Activated CD8-positive, alpha-beta memory T cell treated with anti-CD3 and anti-CD28 coated beads, Interleukin-2, amount 50 U/mL, for 4 hours (primary cell): ENCODE measurements at regions not wholly inside any gene's neighbourhood (a gene's known extent, or its start where the extent isn't known, plus 50 kb on each side); places are given as distances from the start of the nearest gene placed in this dataset.
"Not testable (repeated sequence)": the region's sequence is repeated elsewhere in the genome, so short reads cannot be mapped to it uniquely, and the experiment has no call there.

Experiments
- DNase-seq: peaks from one replicate; pipeline ENCODE4 v3.0.0-alpha.2; 2020

DNA sequence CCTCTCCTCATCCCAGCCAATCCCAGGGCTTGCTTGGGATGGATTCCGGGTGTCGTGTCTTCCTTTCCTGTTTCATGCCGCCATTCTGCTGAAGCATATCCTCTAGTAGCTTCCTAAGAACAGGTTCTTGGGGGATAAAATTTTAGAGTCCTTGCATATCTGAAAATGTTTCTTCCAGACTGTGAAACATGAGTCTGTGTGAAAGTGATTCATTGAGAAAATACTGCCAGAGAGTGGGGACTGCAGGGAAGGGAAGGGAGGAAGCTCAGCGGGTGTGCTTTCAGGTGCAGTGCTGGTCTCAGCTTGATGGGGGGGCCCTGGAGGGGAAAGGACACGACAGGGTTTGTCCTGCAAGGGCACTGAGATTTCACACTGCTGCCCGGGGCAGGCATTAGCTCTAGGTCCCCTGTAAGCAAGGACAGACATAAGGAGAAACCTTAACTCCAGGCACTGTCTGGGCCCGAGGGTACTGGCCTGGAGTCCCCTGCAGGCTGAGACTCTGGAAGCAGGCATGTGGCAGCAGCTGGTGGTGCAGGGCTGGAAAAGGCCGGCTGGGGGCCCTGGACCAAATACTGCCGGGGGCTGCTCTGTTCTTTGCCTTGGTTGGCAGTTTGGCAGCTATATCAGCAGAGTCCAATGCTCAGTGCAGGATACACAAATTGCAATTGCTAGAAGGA is 97.6 kb upstream of the HS6ST1 start:
- no peak for DNase-seq

- no peak for DNase-seq
These were observed 98.1 kb upstream of the HS6ST1 start for GRCh38 chr2:128416806-128417205.

DNA sequence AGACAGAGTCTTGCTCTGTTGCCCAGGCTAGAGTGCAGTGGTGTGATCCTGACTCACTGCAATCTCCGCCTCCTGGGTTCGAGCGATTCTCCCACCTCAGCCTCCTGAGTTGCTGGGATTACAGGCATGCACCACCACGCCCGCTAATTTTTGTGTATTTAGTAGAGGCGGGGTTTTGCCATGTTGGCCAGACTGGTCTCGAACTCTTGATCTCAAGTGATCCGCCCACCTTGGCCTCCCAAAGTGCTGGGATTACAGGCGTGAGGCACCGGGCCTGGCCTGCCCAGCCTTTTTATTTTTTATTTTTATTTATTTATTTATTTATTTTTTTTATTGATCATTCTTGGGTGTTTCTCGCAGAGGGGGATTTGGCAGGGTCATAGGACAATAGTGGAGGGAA is 98.6 kb upstream of the HS6ST1 start:
- DNase-seq, result not testable (repeated sequence)

DNA sequence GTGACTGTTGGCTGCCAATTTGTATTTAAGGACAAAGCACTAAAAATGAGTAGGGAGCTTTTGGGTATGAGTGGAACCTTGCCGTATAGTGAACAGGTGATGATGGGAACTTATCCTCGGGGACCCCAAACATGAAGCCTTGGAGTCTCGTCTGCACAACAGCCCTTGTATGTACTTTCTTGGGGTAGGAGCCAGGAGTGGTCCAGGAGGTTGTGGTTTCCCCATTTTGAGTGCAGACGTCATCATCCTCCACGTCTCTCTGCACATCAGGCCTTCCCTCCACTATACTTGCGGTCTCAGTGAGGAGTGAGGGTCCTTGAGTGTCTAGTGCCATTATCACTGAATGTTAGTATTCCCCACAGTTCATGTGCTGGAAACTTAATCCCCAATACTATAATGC is 101.5 kb upstream of the HS6ST1 start:
- no peak for DNase-seq

DNA sequence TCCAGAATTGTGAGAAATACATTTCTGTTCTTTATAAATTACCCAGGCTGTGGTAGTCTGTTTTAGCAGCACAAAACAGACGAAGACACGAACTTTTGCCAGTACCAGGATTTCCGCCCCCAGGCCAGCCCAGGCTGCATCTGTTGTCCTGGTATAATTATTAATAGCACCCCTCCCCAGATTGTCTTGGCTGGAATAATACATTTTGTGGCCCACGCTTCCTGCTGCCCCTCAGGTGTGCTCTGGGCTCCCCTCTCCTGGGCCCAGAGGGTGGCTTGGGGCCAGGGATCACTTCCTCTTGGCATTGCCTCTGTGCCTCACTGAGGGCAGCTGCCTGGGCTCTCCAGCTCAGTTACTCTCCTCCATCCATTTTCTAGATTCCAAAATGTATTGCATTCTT is 102.1 kb upstream of the HS6ST1 start:
- DNase-seq, result peak; percentile 6

DNA sequence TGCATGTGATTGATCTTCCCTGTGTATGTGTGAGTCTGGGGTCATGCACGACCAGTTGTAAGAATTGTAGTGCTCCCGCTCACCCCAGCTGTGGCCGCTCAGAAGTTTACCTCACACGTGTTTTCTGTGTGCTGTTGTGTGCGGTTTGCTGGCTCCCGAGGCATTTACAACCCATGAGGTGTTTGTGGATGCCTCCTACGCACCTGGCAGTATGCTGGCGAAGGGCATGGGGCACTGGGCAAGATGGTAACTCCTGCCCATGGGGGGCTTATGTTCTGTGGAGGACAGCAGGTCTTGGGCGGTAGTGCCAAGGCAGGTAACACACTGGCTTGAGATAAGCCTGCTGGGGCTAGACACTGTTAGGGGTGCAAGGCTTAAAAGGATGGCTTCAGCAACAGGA is 102.6 kb upstream of the HS6ST1 start:
- DNase-seq, result peak; percentile 3

DNA sequence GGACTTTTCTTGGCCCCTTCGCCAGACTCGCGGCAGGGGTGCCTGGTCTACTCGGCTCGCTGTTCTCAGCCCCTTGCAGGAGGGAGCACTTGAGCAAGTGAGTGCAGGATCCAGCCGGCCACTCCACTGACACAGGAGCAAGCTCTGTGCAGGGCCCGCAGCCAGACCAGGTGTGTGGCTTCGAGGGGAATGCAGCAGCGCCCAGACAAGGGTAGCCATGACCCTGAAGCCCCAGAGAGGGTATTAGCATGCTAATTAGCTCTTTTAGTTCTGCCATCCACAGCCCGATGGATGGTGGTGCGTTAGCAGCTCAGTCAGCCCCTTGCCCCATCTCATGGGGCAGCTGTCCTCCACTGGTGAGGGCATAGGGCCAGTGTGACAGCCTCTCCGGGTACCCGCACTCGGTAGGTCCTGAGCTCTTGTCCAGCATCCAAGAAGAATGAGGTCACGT is 103.2 kb upstream of the HS6ST1 start:
- peak; percentile 6 for DNase-seq

DNA sequence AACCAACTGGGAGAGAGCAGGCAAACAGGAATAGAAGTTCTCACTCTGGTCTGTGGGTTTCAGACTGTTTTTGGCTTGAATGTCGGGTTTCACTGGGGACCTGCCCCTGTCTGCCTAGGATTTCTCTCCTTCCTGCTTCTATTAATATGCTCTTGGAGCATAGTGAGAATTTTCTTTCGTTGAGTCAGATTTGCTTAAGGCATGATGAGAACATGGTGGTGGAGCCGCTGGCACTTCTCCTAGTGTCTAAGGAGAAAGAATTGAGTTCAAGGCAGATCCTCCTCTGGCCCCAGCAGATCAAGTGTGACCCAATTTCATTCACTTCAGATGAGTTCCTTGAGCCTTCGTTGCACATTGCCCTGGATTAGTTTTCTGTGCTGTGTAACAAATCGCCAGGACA is 103.9 kb upstream of the HS6ST1 start:
- no peak for DNase-seq

DNA sequence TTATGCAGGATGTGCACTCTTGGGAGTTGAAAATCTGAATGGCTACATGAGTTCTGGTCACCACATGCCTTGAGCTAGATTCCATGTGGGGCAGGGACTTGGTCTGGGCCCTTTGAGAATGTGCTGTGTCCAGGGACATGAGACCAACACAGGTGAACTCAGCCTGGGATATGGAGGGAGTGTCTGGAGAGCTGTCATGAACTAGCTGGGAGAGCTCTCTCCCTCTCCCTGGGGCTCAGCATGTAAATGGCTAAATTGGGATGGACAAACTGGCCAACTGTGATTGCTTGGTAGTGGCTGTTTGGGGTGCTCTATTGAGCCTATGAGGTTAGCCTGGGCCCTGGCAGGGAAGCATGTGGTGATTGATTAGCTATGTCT is 105.1 kb upstream of the HS6ST1 start:
- peak; percentile 4 for DNase-seq

GRCh38 chr2:128424406-128425171 is 105.9 kb upstream of the HS6ST1 start:
- peak; percentile 6 for DNase-seq

- DNase-seq, result no peak
These were observed 106.5 kb upstream of the HS6ST1 start for GRCh38 chr2:128425216-128425615.

DNA sequence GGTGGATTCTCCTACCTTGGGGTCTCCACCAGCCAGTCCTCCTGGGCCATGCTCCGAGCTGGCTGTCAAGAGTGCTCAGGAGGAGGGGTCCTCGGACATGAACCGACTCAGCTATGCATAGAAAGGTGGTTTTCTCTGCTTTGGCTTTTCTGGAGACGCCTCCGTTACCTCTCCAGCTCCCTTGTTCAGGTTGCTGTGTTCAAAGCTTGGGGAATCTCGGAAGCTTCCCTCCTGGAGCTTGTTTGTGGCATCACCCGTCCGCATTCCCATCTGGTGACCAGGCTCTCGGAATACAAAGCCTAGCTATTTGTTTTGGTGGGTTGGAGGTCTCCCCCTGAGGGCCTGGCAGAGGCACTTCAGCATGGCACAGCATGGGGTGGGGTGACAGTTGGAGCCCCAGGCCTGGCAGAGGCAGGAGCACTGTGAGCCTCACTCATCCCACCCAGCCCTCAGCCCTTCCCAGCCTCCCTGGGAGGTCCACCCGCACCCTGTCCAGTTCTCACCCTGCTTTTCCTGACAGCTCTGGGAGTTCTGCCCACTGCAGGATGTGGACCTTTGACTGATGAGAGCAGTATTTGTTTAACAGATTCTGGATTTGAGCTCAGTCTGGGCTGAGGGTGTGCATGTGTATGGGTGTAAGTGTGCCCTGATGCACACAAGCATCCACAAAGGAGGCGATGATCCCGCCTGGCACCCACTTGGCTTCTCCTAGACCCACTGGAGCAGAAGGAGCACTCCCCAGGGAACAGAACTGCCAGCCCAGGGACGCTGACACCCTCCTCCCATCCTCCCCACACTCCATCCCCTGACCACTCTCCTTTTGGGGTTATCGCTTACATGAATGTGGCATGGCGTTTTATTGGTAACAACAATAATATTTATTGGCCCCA is 107.3 kb upstream of the HS6ST1 start:
- DNase-seq, result peak; percentile 9

DNA sequence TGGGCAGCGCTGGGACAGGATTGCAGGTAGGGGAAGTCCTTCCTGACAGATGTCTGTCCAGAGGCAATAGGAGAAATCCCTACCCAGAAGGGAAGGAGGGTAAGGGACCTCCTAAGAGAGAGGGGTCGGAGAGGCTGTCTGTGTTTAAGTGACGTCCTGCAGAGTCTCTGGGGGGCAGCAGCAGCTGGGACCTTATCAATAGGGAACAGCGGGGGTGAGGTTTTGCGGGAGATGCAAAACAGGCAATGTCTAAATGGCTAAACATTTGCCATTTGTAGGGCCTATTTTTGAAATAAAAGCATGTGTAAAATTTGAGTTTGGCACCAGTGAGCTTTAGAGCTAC is 108.7 kb upstream of the HS6ST1 start:
- peak; percentile 9 for DNase-seq

DNA sequence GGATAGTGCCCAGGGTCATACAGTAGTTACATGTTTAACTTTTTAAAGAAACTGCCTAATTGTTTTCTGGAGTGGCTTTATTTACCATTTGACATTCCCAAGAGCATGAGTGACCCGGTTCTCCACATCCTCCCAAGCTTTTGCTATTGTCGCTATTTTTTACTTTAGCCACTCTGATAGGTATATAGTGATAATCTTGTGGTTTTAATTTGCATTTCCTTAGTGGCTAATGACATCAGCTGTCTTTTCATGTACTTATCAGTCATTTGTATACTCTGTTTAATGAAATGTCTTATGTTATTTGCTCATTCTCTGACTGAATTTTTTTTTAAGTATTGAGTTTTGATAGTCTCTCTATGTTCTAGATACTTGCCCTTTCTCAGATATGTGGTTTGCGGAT is 109.7 kb upstream of the HS6ST1 start:
- DNase-seq, result no peak

- no peak for DNase-seq
These were observed 113.8 kb upstream of the HS6ST1 start for GRCh38 chr2:128432423-128432822.

GRCh38 chr2:128433911-128434550 is 115.4 kb upstream of the HS6ST1 start:
- DNase-seq, result peak; percentile 1

- DNase-seq, result peak; percentile 7
These were observed 117.2 kb upstream of the HS6ST1 start for GRCh38 chr2:128435576-128436478.

- DNase-seq, result peak; percentile 3
These were observed 118.0 kb upstream of the HS6ST1 start for GRCh38 chr2:128436479-128437203.

- DNase-seq, result peak; percentile 4
These were observed 118.5 kb upstream of the HS6ST1 start for GRCh38 chr2:128437204-128437565.

GRCh38 chr2:128438091-128438490 is 119.4 kb upstream of the HS6ST1 start:
- DNase-seq, result peak; percentile 6

- DNase-seq, result peak; percentile 1
These were observed 119.9 kb upstream of the HS6ST1 start for GRCh38 chr2:128438586-128438985.
